ENCODE measurements at regions not wholly inside any gene's neighbourhood (a gene's known extent, or its start where the extent isn't known, plus 50 kb on each side); places are given as distances from the start of the nearest gene placed in this dataset.

- H3K27me3 ChIP-seq, result no peaks in the 10 kb centered on the region
- TF ChIP-seq POLR2A (IDR thresholded peaks at IDR 0.05) (no peak), CTCF (IDR thresholded peaks at IDR 0.05) (no peak)
- 57 to 88% (median 68%) methylated on average over 4 of the region's 4 CpGs for WGBS, 4 donors
- H3K9me3 ChIP-seq (replicated peaks in 1 of 3), result no peaks in the 10 kb centered on the region
- H3K4me3 ChIP-seq, result no peak overlapping the region
- DNase-seq, result peak in 2 of 7 donors; percentile 13 to 39
- H3K4me1 ChIP-seq (replicated peaks in 1 of 2), result peaks cover 5 to 7% of the 10 kb centered on the region in 2 donors
- intact Hi-C loops (cut with DNase I), result no loop called here
- no peaks in the 10 kb centered on the region for H3K36me3 ChIP-seq (replicated peaks in 1 of 2)
- peak overlapping the region in 1 of 5 donors; percentile 65 for H3K27ac ChIP-seq
Measured at GRCh38 chr14:65210118-65210821, 108.0 kb upstream of the MAX start.

GRCh38 chr14:65210822-65211182 is 108.5 kb upstream of the MAX start:
- TF ChIP-seq POLR2A (IDR thresholded peaks at IDR 0.05) (no peak), CTCF (IDR thresholded peaks at IDR 0.05) (no peak)
- H3K9me3 ChIP-seq (replicated peaks in 1 of 3), result no peaks in the 10 kb centered on the region
- H3K27ac ChIP-seq, result peak overlapping the region in 1 of 5 donors; percentile 65
- intact Hi-C loops (cut with DNase I), result no loop called here
- no peak overlapping the region for H3K4me3 ChIP-seq
- H3K4me1 ChIP-seq (replicated peaks in 1 of 2), result peaks cover 5 to 7% of the 10 kb centered on the region in 2 donors
- DNase-seq, result no peak
- no peaks in the 10 kb centered on the region for H3K36me3 ChIP-seq (replicated peaks in 1 of 2)
- no peaks in the 10 kb centered on the region for H3K27me3 ChIP-seq

GRCh38 chr14:65211341-65211987 is 109.1 kb upstream of the MAX start:
- DNase-seq, result peak in 1 of 7 donors; percentile 30
- Histone ChIP-seq H3K27ac (no peak overlapping the region), H3K4me1 (replicated peaks in 1 of 2) (peaks cover 5 to 7% of the 10 kb centered on the region in 2 donors), H3K9me3 (replicated peaks in 1 of 3) (no peaks in the 10 kb centered on the region), H3K27me3 (no peaks in the 10 kb centered on the region), H3K4me3 (no peak overlapping the region), H3K36me3 (replicated peaks in 1 of 2) (no peaks in the 10 kb centered on the region)
- no peak for TF ChIP-seq CTCF (IDR thresholded peaks at IDR 0.05)
- TF ChIP-seq POLR2A (IDR thresholded peaks at IDR 0.05), result no peak
- WGBS, 4 donors, result 62 to 77% (median 67%) methylated on average over 3 of the region's 3 CpGs
- intact Hi-C loops (cut with DNase I), result no loop called here

GRCh38 chr14:65213316-65213715 is 111.0 kb upstream of the MAX start:
- Histone ChIP-seq H3K4me3 (no peak overlapping the region), H3K27ac (no peak overlapping the region), H3K9me3 (replicated peaks in 1 of 3) (no peaks in the 10 kb centered on the region), H3K27me3 (no peaks in the 10 kb centered on the region), H3K4me1 (replicated peaks in 1 of 2) (peaks cover 5 to 7% of the 10 kb centered on the region in 2 donors), H3K36me3 (replicated peaks in 1 of 2) (no peaks in the 10 kb centered on the region)
- intact Hi-C loops (cut with DNase I), result no loop called here
- DNase-seq, result no peak
- TF ChIP-seq POLR2A (IDR thresholded peaks at IDR 0.05), result no peak

- peaks cover 5 to 7% of the 10 kb centered on the region in 2 donors for H3K4me1 ChIP-seq (replicated peaks in 1 of 2)
- peak in 4 of 7 donors; percentile 23 to 60 (median 28) for DNase-seq
- H3K4me3 ChIP-seq, result no peak overlapping the region
- no peak for TF ChIP-seq CTCF (IDR thresholded peaks at IDR 0.05)
- TF ChIP-seq POLR2A (IDR thresholded peaks at IDR 0.05), result no peak
- intact Hi-C loops (cut with DNase I), result no loop called here
- H3K9me3 ChIP-seq (replicated peaks in 1 of 3), result no peaks in the 10 kb centered on the region
- H3K27me3 ChIP-seq, result no peaks in the 10 kb centered on the region
- 62 to 93% (median 85%) methylated on average over 2 of the region's 2 CpGs for WGBS, 4 donors
- H3K36me3 ChIP-seq (replicated peaks in 1 of 2), result no peaks in the 10 kb centered on the region
- H3K27ac ChIP-seq, result no peak overlapping the region
Measured at GRCh38 chr14:65214741-65215140, 112.4 kb upstream of the MAX start.
